Right kidney (tissue), 1 donor: ENCODE measurements at regions not wholly inside any gene's neighbourhood (a gene's known extent, or its start where the extent isn't known, plus 50 kb on each side); places are given as distances from the start of the nearest gene placed in this dataset.
"Not testable (repeated sequence)": the region's sequence is repeated elsewhere in the genome, so short reads cannot be mapped to it uniquely, and the experiment has no call there.

ENCODE experiments used
- DNase-seq: peaks from one replicate; pipeline ENCODE4 v3.0.0-alpha.2; 2016

DNA sequence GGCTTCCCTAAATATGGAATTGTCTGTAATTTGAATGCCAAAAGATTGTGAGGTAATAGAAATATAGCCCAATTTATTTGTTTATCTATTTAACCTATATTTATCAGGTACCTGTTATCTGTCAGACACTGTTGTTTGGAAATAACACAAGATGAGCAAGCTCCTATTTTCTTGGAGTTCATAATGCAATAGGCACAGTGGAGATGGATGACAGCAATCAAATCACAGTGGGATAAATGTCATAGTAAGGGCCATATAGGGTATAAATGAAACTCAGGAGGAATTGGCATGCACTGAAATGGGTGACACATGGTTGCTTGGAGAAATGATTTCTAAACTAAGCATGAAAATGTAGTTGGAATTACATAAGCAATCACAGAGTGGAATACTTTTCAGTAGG lies 761.8 kb upstream of the MBL2 start:
- DNase-seq, result no peak

DNA sequence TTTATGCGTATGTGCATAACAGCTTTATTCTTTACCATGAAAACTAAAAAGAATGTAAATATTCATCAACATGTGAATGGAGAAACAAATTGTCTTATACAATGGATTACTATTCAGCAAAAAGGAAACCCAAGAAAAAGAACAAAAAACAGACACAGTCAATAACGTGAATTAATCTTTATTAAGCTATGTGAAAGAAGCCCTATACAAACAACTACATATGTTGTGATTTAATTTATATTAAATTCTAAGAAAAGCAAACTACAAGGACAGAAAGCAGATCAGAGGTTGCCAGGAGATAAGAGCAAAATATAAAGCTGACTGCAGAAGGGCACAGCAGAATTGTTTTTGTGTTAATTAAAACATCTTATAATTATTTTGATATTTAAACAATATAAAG lies 756.4 kb upstream of the MBL2 start:
- DNase-seq, result no peak

DNA sequence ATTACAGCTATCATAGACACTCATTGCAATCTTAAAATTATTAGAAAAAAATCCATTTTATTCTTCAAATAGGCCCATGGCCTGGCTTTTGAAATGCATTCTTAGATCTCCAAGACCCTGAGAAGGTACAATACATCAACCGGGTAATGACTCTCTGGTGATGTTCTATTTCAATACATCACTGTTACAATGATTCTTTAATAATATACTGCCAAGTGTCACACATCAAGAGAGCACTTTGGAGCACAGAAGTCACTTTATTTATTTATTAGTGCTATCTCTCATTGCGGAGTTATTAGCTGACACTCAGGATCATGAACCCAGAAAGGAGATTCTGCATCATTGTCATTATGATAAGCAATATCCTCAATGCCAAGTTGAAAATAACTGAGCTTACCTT lies 748.5 kb upstream of the MBL2 start:
- no peak for DNase-seq

DNA sequence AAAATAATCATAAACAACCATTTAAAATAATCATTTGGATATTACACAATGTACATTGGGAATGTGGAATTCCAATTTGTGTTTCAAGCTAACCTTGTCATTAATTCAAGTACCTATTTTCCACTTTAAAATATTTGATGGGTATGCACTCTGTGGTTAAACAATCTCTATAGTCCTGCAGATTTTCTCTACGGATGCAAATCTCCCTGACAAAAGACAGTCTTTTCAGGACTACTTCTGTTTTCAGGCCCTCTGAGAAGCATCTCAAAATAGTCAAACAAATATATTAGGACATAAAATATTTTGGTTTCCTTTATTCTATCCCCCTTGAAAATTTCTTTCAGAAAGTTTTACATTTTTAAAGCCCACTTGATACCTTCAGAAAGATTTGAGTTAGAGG lies 735.6 kb upstream of the MBL2 start:
- no peak for DNase-seq

DNA sequence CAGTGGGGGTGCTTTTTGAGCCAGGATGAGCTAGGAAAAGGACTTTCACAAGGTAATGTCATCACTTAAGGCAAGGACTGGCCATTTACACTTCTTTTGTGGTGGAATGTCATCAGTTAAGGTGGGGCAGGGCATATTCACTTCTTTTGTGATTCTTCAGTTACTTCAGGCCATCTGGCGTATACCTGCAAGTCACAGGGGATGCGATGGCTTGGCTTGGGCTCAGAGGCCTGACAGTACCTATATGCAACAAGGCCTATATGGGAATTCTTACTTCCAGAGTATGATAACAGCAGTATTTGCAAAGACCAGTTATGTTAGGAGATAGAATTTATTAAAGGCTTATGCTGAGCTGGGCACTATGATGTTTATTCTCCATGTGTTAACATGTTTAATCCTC lies 731.9 kb upstream of the MBL2 start:
- DNase-seq, result not testable (repeated sequence)

DNA sequence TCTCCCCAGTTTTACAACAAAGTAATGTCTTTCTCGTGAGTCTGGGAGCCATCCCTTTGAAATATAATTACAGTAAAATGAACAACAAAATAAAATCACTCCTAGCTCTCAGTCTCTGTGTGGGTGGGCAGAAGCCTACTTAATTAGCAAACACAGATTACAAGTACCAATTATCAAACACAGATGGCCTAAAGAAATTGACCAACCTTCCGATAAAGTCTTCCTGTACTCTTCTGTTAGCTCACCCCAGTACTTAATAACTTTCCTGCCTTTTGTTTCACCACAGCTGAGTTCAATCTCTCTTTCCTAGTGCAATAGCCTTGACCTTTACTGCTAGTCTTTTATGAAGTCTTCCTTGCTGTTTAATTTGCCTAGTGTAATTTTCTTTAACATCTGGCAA lies 719.2 kb upstream of the MBL2 start:
- no peak for DNase-seq

DNA sequence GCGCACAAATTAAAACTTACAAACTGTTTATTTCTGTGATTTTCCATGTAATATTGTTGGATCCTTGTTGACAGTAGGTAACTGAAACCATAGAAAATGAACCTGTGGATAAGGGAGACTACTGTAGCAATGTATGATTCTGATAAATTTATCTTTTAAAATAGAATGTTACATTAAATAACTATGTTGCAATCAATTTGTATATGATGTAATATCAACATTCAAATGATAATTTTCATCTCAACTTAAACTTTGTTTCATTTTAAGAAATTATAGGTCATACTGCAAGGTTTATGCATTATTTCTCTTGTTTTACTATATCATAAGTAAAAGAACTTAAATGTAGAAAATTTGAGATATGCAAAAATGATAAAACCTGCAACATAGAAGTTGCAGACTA lies 718.0 kb upstream of the MBL2 start:
- no peak for DNase-seq

DNA sequence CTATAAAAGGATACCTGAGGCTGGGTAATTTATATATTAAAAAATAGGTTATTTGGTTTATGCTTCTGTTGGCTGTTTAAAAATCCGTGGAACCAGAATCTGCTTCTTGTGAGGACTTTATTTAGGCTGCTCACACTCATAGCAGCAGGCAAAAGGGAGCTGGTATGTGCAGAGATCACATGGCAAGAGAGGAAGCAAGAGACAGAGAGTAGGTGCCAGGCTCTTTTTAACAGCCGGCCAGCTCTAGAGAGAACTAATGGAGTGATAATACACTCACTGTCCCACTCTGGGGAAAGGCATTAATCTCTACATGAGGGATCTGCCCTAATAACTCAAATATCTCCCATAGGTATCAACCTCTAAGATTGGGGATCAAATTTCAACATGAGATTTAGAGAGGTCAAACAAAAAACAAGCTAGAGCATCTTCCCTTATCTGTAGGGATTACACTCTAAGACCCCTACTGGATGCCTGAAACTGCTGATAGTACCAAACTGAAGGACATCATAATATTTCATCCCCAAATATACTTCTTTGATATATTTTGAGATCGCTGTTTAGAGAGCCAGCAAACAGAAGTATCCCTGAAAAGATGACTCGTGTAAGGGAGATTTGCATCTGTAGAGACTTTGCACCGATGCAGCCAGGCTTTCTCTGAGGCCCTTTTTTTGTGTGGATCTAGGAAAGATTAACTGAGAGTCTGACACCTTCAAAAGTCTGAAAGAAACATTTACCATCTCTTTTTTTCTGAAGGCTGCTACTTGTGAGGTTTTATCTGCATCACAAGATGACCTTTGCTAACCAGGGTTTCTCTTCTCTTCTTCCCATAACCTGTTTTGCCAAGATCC lies 717.0 kb upstream of the MBL2 start:
- no peak for DNase-seq

DNA sequence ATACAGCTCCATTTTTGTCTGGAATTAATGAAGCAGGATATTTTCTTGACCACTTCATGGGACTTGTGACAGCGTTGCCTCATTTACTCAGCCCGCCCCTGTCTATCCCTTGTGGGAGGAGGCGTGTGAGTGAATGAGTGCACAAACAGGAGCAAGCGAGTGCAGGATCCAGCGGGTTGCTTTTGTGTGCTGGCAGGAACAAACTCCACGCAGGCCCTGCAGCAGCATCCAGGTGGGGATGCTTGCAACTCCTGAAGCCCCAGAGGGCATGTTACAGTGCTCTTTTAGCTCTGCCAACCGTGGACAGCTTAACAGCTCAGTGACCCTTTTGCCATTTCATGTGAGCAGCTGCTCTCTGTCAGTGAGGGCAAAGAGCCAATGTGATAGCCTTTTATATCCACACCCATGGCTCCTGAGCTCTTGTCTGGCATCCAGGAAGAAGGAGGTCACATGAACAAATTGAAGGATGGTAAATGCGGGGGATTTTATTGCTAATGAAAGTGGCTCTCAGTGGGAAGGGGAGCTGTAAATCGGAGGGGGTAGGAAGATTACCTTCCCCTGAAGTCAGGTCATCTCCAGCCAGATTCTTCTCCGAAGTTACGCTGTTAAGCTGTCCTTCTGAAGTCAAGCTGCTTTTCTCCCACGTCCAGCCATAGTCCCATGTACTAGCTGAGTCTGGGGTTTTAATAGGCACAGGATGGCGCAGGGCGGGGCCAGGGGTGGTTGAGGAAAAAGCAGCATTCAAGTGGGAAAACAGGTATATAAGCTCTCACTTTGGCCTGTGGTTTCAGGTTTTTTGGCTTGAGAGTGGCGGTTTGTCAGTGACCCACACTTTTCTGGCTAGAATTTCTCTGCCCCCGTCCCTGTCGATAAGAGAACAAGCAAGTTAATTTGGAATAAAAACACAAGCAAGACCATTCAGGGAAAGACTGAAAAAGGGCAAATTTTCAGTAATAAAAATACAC lies 714.7 kb upstream of the MBL2 start:
- no peak for DNase-seq

DNA sequence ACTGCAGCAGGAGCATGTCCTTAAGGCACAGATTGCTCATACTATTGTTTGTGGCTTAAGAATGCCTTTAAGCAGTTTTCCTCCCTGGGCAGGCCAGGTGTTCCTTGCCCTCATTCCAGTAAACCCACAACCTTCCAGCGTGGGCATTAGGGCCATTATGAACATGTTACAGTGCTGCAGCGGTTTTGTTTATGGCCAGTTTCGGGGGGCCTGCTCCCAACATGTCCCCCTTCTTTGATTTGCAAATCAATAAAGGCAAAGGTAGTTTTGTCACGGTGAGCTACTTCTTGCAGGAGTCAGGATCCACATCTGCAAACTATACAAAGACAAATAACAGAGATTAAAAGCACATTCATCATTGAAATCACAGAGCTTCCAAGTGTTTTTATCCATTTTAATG lies 712.8 kb upstream of the MBL2 start:
- not testable (repeated sequence) for DNase-seq

DNA sequence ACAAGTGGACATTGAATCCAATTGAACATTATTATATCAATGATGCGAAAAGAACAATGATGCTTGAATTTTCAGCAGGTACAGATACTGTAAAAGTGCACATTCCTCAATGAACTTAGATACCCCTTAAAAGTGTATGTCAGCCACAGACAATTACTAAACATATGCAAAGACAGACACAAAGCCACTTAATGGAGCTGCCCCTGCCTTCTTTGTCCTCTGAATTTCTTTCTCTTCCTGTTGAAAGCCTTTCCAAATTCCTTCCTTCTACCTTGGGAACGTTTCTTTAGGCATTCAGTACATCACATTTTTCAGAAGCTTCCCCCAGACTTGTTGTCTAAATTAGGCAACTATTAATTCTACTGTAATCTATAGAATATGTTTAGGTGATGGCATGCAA lies 706.8 kb upstream of the MBL2 start:
- DNase-seq, result no peak

DNA sequence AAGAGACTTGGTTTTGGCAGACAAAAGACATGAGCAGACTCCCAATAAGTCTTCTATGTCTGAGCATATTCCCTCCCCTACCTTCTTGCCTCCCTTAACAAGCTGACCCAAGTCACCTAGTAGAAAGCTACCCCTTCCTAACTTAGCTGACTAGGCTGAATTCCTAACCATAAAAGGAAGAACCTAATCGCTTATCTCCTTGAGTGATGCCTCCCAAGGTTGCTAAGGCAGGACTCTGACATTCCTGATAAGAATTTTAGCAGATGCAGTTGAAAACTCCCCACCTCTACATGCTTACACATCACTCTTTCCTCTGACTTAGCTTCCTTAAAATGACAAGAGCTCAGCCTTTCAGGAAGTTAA lies 704.7 kb upstream of the MBL2 start:
- no peak for DNase-seq

DNA sequence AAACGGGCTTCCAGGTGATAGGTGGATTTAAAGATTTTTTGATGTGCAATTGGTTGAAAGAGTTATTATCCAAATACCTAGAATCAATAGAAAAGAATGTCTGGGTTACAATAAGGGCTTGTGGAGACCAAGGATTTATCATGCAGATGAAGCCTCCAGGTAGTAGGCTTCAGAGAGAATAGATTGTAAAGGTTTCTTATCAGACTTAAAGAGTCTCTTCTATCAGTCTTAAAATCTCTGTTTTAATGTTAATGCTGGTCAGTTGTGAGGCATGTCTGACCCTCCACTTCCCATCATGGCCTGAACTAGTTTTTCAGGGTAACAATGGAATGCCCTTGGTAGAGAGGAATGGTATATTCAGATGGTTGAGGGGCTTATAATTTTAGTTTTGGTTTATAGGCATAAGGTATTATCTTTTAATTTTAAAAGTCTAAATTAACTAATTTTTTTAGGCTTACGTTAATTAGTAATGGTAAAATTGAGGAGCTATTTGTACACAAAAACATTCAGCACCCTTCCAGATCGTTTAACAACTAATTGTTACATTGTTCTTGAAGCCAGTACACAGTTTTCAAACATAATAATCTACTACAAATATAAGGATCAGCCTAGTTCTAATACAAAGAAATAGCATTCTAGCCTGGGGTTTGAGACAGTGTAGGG lies 704.2 kb upstream of the MBL2 start:
- DNase-seq, result no peak

DNA sequence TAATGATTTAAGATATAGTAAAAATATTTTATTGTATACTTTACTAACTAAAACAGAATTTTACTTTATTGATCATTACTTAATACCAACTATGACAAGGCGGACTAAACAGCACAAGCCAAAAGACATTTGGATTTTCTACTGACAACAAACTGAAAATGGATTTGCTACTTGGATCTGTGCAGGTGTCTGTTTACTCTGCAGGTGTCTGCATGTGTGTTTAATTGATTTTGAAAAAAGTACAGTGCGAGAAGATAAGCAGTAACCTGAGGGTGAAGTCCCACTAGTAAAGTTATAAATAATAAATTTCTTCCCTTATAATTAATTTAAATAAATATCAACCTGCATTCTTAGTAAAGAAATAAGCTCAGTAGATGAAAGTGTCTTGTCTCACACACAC lies 696.8 kb upstream of the MBL2 start:
- DNase-seq, result no peak

DNA sequence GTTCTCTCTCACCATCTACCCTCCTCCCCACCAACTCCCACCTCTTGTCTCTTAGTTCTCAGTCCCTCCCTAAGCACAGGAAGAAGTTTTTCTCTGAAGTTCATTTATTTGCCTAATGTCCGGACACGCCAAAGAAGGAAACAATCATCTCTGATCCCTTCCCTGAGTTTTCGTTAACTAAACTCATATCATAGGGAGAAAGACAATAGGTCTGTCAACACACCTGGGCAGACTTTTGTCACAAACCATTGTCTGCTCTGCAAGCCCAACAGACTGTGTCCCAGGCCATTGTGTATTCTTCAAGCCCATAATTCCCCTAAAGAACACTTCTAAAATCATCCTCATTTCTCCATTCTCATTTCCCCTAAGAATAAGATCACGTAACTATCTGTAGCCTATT lies 691.0 kb upstream of the MBL2 start:
- no peak for DNase-seq

DNA sequence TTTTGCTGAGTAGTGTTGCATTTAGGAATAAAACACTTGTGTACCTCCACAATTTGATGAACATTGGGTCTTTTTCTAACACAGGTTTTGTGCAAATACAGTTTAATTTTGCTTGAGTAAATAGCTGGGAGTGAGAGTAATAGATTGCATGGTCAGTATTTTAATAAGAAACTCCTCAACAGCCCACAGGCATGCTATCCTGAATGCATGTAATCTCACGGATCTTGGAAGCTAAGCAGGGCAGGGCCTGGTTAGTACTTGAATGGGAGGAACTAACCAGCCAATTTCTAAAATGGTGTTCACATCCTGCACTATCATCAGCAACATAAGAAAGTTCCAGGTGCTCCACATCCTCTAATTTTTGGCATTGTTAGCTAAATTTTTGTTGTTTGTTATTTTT lies 685.4 kb upstream of the MBL2 start:
- no peak for DNase-seq

DNA sequence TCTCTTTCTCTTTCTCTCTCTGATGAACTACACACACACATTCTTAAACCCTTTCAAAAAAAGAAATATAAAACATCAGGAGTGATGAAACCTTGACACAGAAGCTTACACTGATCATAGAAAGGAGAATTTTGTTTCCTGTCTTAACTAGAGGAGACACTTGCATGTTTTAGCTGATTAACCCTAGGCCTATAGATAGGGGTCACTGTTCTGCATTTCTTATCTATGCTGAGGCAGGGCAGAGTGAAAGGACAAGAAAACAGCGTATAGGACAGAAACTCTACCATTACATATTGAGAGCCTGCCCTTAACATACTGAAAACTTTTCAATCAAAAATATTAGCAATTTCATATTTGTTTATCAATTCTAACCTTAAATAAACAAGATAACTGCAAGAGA lies 680.6 kb upstream of the MBL2 start:
- no peak for DNase-seq

DNA sequence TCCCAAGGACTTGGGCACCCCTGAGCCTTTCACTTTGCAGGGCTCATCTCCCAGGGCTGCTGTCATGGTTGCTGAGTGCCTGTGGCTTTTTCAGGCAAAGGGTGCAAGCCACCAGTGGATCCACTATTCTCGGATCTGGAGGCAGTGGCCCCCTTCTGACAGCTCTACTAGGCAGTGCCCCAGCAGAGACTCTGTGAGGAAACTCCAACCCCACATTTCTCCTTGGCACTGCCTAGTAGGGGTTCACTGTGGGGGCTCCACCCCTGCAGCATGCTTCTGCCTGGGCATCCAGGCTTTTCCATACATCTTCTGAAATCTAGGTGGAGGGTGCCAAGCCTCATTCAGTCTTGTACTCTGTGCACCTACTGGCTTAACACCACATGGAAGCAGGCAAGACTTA lies 675.0 kb upstream of the MBL2 start:
- no peak for DNase-seq

DNA sequence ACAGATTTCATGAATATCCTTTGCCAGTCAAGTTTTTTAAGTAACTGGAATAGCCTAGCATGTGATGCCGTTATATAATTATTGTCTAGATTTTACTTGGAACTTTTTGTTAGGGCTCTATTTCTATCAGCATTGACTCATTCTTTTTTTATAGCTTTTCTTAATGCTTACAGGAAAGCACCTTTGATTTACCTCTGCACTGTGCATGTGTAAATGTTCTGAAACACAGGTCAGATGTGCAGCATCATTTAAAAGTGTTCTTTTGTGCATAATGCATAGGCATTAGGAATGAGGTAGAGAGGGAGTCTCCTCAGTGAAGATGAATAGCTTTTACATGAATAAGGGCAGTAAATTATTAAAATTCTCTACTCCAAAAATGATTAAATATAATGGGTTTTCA lies 669.3 kb upstream of the MBL2 start:
- DNase-seq, result no peak

DNA sequence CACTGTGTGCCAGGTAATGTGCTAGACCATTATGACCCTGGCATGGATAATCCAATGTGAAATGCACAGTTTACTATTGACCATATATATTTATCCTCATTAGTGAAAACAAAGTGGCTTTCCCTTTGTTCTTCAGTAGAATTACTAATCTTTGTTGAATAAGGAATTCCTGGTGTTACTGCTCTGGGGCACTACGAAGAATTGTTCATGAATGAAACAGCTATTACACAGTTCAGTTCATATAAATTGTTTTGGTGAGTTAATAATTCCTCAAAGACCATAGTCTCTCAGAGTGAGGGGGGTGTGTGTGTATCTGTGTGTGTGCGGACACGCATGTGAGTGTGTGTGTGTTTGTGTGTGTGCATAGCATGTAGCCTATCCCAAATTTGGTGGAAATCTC lies 668.0 kb upstream of the MBL2 start:
- DNase-seq, result peak; percentile 4

DNA sequence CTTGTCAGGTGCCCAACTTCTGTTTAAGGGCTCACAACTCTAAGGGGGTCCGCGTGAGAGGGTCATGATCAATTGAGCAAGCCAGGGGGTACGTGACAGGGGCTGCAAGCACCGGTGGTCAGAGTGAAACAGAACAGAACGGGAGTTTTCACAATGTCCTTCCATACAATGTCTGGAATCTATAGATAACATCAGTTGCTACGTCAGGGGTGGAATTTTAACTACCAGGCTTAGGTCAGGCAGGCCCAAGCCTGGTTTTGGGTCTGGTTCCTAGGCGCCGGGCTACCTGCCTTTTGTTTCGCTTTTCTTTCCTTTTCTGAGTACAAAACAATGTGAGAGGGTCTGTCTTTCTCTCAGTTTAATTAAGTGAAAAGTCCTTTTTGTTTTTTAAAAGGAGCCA lies 666.5 kb upstream of the MBL2 start:
- DNase-seq, result peak; percentile 11

DNA sequence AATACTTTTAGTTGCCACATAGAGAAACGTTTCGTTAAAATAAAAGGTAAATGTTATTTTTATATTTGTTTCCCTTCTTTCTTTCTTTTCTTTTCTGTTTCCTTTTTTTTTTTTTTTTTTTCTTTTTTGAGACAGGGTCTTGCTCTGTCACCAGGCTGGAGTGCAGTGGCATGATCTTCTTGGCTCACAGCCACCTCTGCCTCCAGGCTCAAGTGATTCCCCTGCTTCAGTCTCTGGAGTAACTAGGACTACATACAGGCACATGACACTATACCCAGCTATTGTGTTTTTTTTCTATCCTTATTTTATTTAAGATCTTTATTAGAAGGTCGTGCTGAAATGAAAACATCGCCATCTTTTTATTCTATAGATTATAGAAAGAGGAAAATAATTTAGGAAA lies 661.8 kb upstream of the MBL2 start:
- no peak for DNase-seq

DNA sequence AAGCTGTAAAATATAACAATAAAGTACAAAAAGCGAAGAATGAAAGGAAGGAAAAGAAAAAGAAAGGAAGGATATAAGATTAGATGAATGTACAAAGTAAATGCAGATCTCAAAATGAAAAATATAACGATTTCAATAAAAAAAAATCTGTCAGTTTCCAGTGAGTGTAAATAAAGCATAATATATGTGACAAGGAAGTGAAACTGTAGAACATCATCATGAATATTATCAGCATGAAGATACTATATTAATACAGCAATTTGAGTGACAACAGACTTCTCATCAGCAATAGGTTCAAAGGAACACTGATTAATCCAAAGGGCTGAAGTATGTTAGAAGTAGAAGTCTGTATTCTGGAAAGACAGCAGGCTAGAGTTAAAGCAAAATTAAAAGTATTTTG lies 659.5 kb upstream of the MBL2 start:
- no peak for DNase-seq
